HUES48 (cell line): ENCODE measurements at regions not wholly inside any gene's neighbourhood (a gene's known extent, or its start where the extent isn't known, plus 50 kb on each side); places are given as distances from the start of the nearest gene placed in this dataset.
A peak's percentile ranks its signal among the peaks of the same experiment; 100 is the strongest.

Source experiments
- H3K27ac ChIP-seq: one replicate; pipeline ENCODE4 v1.7.0; 2013; ENCODE audit warnings: low read depth, low read length, inconsistent platforms
- H3K27me3 ChIP-seq: 2 replicates; pipeline ENCODE4 v1.6.1; 2013; ENCODE audit warnings: mild to moderate bottlenecking, low read length; ENCODE audit not compliant: control insufficient read depth, insufficient read depth
- H3K36me3 ChIP-seq: 2 replicates; pipeline ENCODE4 v1.6.1; 2013; ENCODE audit warnings: low read length; ENCODE audit not compliant: control insufficient read depth, insufficient read depth
- H3K4me1 ChIP-seq: 2 replicates; pipeline ENCODE4 v1.6.1; 2013; ENCODE audit warnings: mild to moderate bottlenecking, low read length; ENCODE audit not compliant: control insufficient read depth, insufficient read depth
- H3K4me3 ChIP-seq: 2 replicates; pipeline ENCODE4 v1.5.1; 2013; ENCODE audit warnings: mild to moderate bottlenecking, low read depth, low read length
- H3K9ac ChIP-seq: 2 replicates; pipeline ENCODE4 v1.6.1; 2013; ENCODE audit warnings: mild to moderate bottlenecking, low read depth, low read length, moderate library complexity
- H3K9me3 ChIP-seq: 2 replicates; pipeline ENCODE4 v1.6.1; 2013; ENCODE audit warnings: low read length; ENCODE audit not compliant: control insufficient read depth, insufficient read depth

DNA sequence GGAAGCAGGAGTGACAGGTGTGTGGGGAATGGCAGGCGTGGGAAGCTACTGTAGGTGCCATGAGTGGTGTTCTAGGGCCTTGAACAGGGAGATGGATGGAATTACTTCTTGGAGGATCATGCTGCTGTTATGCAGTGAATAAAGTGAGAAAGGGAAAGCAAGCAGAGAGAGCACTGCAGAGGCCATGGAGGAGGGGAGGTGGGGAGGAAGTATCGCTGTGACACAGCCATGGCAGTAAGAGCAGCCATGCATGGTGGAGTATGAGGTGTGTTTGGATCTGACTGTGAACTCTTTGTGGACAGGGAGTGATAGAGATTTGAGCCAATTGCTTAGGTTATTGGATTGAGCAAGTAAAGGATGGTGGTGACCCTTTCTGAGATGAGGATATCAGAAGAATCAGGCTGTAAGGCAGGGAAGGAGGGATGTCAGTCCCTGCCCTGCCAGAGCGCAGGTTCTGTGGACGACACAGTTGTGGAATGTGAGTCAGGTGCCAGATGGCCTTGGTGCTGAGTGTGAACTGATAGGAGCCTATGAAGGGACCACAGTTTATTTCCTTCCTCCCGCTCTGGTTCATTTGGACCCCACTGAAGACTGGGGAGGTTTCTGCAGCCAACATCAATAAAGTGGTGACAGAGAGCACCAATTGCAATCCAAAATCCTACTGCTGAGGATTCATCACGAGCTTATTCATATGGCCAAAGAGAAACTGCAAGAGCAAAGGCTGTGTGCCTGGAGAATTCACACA is 105.5 kb upstream of the TMEM72 start:
- H3K36me3 ChIP-seq: no peaks in the 10 kb centered on the region
- peaks cover 16% of the 10 kb centered on the region for H3K4me1 ChIP-seq
- no peaks in the 10 kb centered on the region for H3K9me3 ChIP-seq
- H3K27ac ChIP-seq: no peak overlapping the region
- H3K9ac ChIP-seq: no peak overlapping the region
- H3K27me3 ChIP-seq: no peaks in the 10 kb centered on the region; the same call in 1 of the 2 replicates
- no peak overlapping the region for H3K4me3 ChIP-seq

- no peaks in the 10 kb centered on the region for H3K36me3 ChIP-seq
- H3K4me3 ChIP-seq: no peak overlapping the region
- no peaks in the 10 kb centered on the region; the same call in 1 of the 2 replicates for H3K27me3 ChIP-seq
- no peak overlapping the region for H3K9ac ChIP-seq
- H3K9me3 ChIP-seq: no peaks in the 10 kb centered on the region; the same call in 1 of the 2 replicates
- H3K4me1 ChIP-seq: peaks cover 16% of the 10 kb centered on the region
- H3K27ac ChIP-seq: no peak overlapping the region
Observed at GRCh38 chr10:44806950-44807349, 104.2 kb upstream of the TMEM72 start.

DNA sequence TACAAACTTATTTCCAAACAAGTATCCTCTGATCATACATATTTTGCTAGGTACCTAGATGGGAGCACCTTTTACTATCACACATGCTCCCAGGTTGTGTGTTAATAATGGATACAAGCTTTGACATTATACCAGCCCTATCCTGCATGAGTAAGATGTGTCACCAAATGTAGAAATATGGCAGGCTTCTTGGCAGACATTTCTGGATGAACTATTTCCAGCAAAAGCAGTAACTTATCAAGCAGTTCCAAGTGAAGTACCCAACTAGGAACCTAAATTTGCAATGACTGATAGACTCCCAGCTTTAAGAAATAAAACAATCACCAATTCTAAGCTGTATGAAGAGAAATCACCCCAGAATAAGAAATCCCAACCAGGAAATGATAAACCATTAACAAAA is 103.7 kb upstream of the TMEM72 start:
- Histone ChIP-seq H3K27ac (no peak overlapping the region), H3K36me3 (no peaks in the 10 kb centered on the region), H3K4me1 (peaks cover 16% of the 10 kb centered on the region), H3K9me3 (no peaks in the 10 kb centered on the region; the same call in 1 of the 2 replicates), H3K4me3 (no peak overlapping the region), H3K9ac (no peak overlapping the region), H3K27me3 (no peaks in the 10 kb centered on the region; the same call in 1 of the 2 replicates)

GRCh38 chr10:44809647-44810046 is 101.5 kb upstream of the TMEM72 start:
- no peaks in the 10 kb centered on the region; the same call in 1 of the 2 replicates for H3K9me3 ChIP-seq
- H3K4me3 ChIP-seq: peak overlapping the region; percentile 37; the same call in 1 of the 2 replicates
- H3K4me1 ChIP-seq: peaks cover 16% of the 10 kb centered on the region
- peak overlapping the region; percentile 59 for H3K27ac ChIP-seq
- H3K27me3 ChIP-seq: no peaks in the 10 kb centered on the region; the same call in 1 of the 2 replicates
- H3K9ac ChIP-seq: no peak overlapping the region
- no peaks in the 10 kb centered on the region for H3K36me3 ChIP-seq

GRCh38 chr10:44811072-44811471 is 100.1 kb upstream of the TMEM72 start:
- Histone ChIP-seq H3K27me3 (no peaks in the 10 kb centered on the region; the same call in 1 of the 2 replicates), H3K27ac (no peak overlapping the region), H3K36me3 (no peaks in the 10 kb centered on the region)

DNA sequence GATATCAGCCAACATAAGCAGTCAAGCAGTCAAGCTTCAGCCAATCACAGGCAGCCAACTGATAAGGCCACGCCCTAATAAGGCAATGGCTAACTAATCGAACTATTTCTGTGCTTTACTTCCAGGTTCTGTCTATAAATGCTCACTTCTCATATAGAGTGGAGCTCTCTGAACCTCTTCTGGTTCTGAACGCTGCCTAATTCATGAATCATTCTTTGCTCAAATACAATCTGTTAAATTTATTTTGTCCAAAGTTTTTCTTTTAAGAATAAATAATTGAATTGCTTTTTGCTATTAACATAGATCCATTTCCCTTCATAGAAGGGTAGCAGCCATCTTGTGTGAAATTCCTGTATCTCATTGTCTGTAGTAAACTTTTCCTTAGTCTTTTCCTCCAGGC is 97.9 kb upstream of the TMEM72 start:
- Histone ChIP-seq H3K27me3 (no peaks in the 10 kb centered on the region), H3K4me3 (no peak overlapping the region), H3K36me3 (no peaks in the 10 kb centered on the region), H3K4me1 (peaks cover 16% of the 10 kb centered on the region), H3K9ac (no peak overlapping the region), H3K9me3 (no peaks in the 10 kb centered on the region; the same call in 1 of the 2 replicates), H3K27ac (no peak overlapping the region)

More at GRCh38 chr10:44811072-44811471, 100.1 kb upstream of the TMEM72 start:
- Histone ChIP-seq H3K9me3 (no peaks in the 10 kb centered on the region; the same call in 1 of the 2 replicates), H3K4me3 (no peak overlapping the region), H3K4me1 (peaks cover 16% of the 10 kb centered on the region), H3K9ac (no peak overlapping the region)

- Histone ChIP-seq H3K36me3 (no peaks in the 10 kb centered on the region), H3K27me3 (no peaks in the 10 kb centered on the region), H3K27ac (no peak overlapping the region), H3K9ac (no peak overlapping the region), H3K4me1 (peaks cover 4% of the 10 kb centered on the region), H3K4me3 (no peak overlapping the region), H3K9me3 (no peaks in the 10 kb centered on the region; the same call in 1 of the 2 replicates)
Observed at GRCh38 chr10:44814929-44815328, 96.2 kb upstream of the TMEM72 start.

DNA sequence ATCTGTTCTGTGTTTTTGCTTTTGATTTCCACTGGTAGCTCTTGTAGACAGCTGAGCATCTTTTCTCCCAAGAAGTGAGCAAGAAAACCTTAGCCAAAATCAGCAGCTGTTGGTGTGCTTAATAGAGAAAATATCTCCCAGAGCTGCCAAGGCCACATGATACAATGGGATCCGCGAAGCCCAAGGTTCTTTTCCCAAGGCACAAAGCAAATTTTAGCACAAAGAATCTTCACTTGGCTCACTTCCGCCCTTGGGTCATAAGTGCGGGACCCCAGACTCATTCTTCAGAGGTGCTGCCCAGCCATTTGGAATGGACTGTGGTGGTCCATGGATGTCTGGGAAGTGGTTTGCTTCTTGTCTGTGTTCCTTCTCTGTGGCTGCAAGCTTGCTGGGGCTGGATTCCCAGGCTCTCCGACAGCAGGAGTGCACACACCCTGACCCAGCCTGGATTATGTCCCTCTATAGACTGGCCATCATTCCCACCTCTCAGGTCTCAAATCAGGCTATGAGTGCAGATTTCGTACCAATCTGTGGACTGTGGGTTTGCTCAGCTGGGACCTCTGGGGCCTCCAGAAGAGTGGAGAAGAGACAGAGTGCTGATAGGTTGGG is 93.0 kb upstream of the TMEM72 start:
- Histone ChIP-seq H3K4me1 (no peaks in the 10 kb centered on the region), H3K27ac (no peak overlapping the region), H3K27me3 (no peaks in the 10 kb centered on the region), H3K9ac (no peak overlapping the region), H3K36me3 (no peaks in the 10 kb centered on the region), H3K9me3 (no peaks in the 10 kb centered on the region), H3K4me3 (no peak overlapping the region)

DNA sequence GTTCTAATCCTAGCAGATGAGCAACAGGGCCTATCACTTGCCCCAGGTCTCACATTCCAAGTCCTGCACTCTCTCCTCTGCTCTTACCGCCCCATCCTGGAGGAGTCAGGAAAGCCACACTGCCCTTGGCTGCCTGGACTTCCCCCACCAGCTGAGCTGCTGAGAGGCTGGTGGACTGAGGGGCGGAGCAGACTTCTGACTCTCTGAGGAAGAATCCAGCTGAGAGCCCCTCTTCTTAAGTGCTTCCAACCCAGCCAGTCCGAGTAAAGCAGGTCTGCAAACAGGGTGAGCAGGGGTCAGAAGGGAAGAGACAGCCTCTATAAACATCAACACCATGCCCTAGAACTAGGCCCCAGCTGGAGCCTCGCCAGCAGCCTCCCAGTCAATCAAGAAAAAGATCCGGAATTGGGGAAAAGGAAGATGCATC is 92.4 kb upstream of the TMEM72 start:
- H3K9ac ChIP-seq: no peak overlapping the region

DNA sequence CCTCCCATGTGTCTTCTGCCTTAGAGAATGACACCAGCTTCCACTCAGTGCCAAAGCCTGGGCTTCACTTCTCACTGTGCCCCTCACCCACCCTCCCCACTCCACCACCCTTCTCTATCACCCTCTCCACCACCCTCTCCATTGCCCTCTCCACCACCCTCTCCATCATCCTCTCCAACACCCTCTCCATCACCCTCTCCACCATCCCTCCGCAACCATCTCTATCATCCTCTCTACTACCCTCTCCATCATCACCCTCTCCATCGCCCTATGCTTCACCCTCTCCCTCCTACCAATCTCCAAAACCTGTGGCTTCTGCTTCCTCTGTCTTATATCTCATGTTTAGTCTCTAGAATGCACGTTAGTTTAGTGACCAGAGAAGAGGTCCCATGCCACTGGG is 91.0 kb upstream of the TMEM72 start:
- Histone ChIP-seq H3K4me1 (peaks cover 5% of the 10 kb centered on the region; the same call in 1 of the 2 replicates), H3K36me3 (no peaks in the 10 kb centered on the region), H3K27ac (no peak overlapping the region), H3K27me3 (no peaks in the 10 kb centered on the region), H3K4me3 (no peak overlapping the region), H3K9me3 (no peaks in the 10 kb centered on the region), H3K9ac (no peak overlapping the region)

More for the DNA sequence above, 92.4 kb upstream of the TMEM72 start:
- H3K27me3 ChIP-seq: no peaks in the 10 kb centered on the region
- no peak overlapping the region for H3K27ac ChIP-seq
- no peaks in the 10 kb centered on the region for H3K9me3 ChIP-seq
- H3K4me3 ChIP-seq: no peak overlapping the region
- H3K4me1 ChIP-seq: no peaks in the 10 kb centered on the region
- no peaks in the 10 kb centered on the region for H3K36me3 ChIP-seq

- no peaks in the 10 kb centered on the region for H3K27me3 ChIP-seq
- H3K4me1 ChIP-seq: peaks cover 5% of the 10 kb centered on the region; the same call in 1 of the 2 replicates
- no peak overlapping the region for H3K4me3 ChIP-seq
- H3K9me3 ChIP-seq: no peaks in the 10 kb centered on the region
- no peak overlapping the region for H3K27ac ChIP-seq
- no peak overlapping the region for H3K9ac ChIP-seq
- H3K36me3 ChIP-seq: no peaks in the 10 kb centered on the region
Observed at GRCh38 chr10:44821290-44821689, 89.8 kb upstream of the TMEM72 start.
